ENCODE measurements at regions not wholly inside any gene's neighbourhood (a gene's known extent, or its start where the extent isn't known, plus 50 kb on each side); places are given as distances from the start of the nearest gene placed in this dataset.
"Not testable (repeated sequence)": the region's sequence is repeated elsewhere in the genome, so short reads cannot be mapped to it uniquely, and the experiment has no call there.

- no peaks in the 10 kb centered on the region for H3K36me3 Mint-ChIP-seq (ENCODE audit: insufficient read depth)
- H3K27me3 Mint-ChIP-seq, result no peaks in the 10 kb centered on the region
- DNase-seq (ENCODE audit: low spot score in 2 of 2) (no peak), ATAC-seq (replicated peaks; ENCODE audit: extremely low read depth, poor library complexity, severe bottlenecking) (no peak)
- no peak overlapping the region for H3K27ac Mint-ChIP-seq (ENCODE audit: low read depth)
- no peak overlapping the region for H3K4me3 Mint-ChIP-seq
- peaks cover 6% of the 10 kb centered on the region for H3K9me3 Mint-ChIP-seq
- no peaks in the 10 kb centered on the region for H3K4me1 Mint-ChIP-seq
These were observed 510.4 kb upstream of the PTBP2 start for GRCh38 chr1:96211202-96211601.

- peaks cover 14% of the 10 kb centered on the region for H3K9me3 Mint-ChIP-seq
- no peaks in the 10 kb centered on the region for H3K4me1 Mint-ChIP-seq
- no peaks in the 10 kb centered on the region for H3K27me3 Mint-ChIP-seq
- H3K36me3 Mint-ChIP-seq (ENCODE audit: insufficient read depth), result no peaks in the 10 kb centered on the region
- ATAC-seq (replicated peaks; ENCODE audit: extremely low read depth, poor library complexity, severe bottlenecking), result no peak
- no peak overlapping the region for H3K4me3 Mint-ChIP-seq
- H3K27ac Mint-ChIP-seq (ENCODE audit: low read depth), result no peak overlapping the region
- DNase-seq (ENCODE audit: low spot score in 2 of 2), result no peak
These were observed 506.6 kb upstream of the PTBP2 start for GRCh38 chr1:96214982-96215381.

DNA sequence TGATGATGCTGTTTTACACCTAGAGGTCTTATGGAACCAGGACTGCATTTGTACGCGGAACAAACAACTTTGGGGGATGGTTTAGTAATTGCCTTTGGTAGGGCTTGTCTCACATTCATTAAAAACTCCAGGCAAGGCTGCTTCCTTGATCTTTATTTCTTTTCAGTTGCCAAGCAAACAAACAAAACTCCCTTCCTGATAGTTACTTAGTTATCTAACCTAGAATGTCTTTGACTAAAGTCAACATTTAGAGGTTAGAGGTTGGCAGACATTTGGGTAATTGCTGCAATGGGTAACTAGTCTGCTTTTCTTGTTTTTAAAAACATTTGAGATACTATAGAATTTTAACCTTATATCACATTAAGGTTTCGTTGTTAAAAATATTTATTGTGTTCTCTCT, 500.9 kb upstream of the PTBP2 start:
- Mint-ChIP-seq H3K4me1 (no peaks in the 10 kb centered on the region), H3K4me3 (no peak overlapping the region), H3K27me3 (no peaks in the 10 kb centered on the region), H3K9me3 (peaks cover 17% of the 10 kb centered on the region), H3K36me3 (ENCODE audit: insufficient read depth) (no peaks in the 10 kb centered on the region), H3K27ac (ENCODE audit: low read depth) (no peak overlapping the region)
- DNase-seq (ENCODE audit: low spot score in 2 of 2), result no peak
- ATAC-seq (replicated peaks; ENCODE audit: extremely low read depth, poor library complexity, severe bottlenecking), result no peak

DNA sequence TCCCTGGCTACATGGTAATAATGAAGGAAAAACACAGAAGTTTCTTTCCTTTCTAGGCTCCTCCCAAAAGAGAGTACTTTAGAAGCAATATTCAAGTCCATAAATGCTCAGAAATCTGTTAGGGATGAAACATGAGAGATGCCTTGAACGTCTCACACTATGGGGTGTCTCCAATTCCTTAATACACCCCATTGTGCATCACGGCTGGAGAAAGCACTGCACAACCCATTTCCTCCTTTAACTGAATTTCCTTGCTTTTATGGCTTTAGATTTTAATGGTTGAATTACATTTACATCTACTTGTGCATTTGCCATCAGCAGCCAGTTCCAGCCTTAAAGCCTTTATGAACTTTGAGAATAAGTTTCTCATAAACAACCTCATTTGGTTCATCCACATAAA, 498.9 kb upstream of the PTBP2 start:
- Mint-ChIP-seq H3K9me3 (peaks cover 7% of the 10 kb centered on the region), H3K4me3 (no peak overlapping the region), H3K36me3 (ENCODE audit: insufficient read depth) (no peaks in the 10 kb centered on the region), H3K27ac (ENCODE audit: low read depth) (no peak overlapping the region), H3K27me3 (no peaks in the 10 kb centered on the region), H3K4me1 (no peaks in the 10 kb centered on the region)
- ATAC-seq (replicated peaks; ENCODE audit: extremely low read depth, poor library complexity, severe bottlenecking) (no peak), DNase-seq (ENCODE audit: low spot score in 2 of 2) (no peak)

DNA sequence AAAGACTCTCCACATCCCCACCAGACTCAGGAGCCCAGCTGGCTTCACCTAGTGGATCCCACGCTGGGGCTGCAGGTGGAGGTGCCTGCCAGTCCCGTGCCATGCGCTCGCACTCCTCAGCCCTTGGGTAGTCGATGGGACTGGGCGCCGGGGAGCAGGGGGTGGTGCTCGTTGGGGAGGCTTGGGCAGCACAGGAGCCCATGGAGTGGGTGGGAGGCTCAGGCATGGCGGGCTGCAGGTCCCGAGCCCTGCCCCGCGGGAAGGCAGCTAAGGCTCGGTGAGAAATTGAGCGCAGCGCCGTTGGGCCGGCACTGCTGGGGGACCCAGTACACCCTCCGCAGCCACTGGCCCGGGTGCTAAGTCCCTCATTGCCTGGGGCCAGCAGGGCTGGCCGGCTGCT, 497.4 kb upstream of the PTBP2 start:
- not testable (repeated sequence) for H3K9me3 Mint-ChIP-seq; H3K4me3 Mint-ChIP-seq; DNase-seq (ENCODE audit: low spot score in 2 of 2); H3K27me3 Mint-ChIP-seq; H3K36me3 Mint-ChIP-seq (ENCODE audit: insufficient read depth); ATAC-seq (replicated peaks; ENCODE audit: extremely low read depth, poor library complexity, severe bottlenecking); H3K27ac Mint-ChIP-seq (ENCODE audit: low read depth); H3K4me1 Mint-ChIP-seq

DNA sequence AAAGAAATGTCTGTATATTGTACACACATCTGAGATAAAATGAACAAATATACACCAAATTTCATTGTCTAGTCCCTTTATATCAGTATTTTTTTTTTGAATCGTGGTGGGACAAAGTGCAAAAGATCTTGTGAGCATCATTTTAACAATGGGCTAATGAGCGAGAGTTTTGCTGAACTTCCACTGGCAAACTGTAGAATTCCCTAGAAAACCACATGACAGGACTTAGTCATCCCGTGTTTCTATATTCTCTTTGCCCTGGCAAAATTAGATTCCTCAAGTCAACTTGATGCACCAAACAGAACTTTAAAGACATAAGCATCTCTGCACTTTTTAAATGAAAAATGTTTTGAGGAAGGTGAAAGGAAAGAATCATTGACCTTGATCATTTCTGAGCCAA, 488.2 kb upstream of the PTBP2 start:
- ATAC-seq (replicated peaks; ENCODE audit: extremely low read depth, poor library complexity, severe bottlenecking), result no peak

GRCh38 chr1:96234299-96234698, 487.3 kb upstream of the PTBP2 start:
- H3K36me3 Mint-ChIP-seq (ENCODE audit: insufficient read depth), result no peaks in the 10 kb centered on the region
- no peak for ATAC-seq (replicated peaks; ENCODE audit: extremely low read depth, poor library complexity, severe bottlenecking)
- no peak overlapping the region for H3K4me3 Mint-ChIP-seq
- no peaks in the 10 kb centered on the region for H3K9me3 Mint-ChIP-seq
- H3K27me3 Mint-ChIP-seq, result no peaks in the 10 kb centered on the region
- no peak overlapping the region for H3K27ac Mint-ChIP-seq (ENCODE audit: low read depth)
- no peaks in the 10 kb centered on the region for H3K4me1 Mint-ChIP-seq
- no peak for DNase-seq (ENCODE audit: low spot score in 2 of 2)

More for the DNA sequence above, 488.2 kb upstream of the PTBP2 start:
- no peak overlapping the region for H3K27ac Mint-ChIP-seq (ENCODE audit: low read depth)
- H3K36me3 Mint-ChIP-seq (ENCODE audit: insufficient read depth), result no peaks in the 10 kb centered on the region
- no peak overlapping the region for H3K4me3 Mint-ChIP-seq
- no peaks in the 10 kb centered on the region for H3K27me3 Mint-ChIP-seq
- no peaks in the 10 kb centered on the region for H3K9me3 Mint-ChIP-seq
- H3K4me1 Mint-ChIP-seq, result no peaks in the 10 kb centered on the region
- no peak for DNase-seq (ENCODE audit: low spot score in 2 of 2)

GRCh38 chr1:96236156-96236739, 485.3 kb upstream of the PTBP2 start:
- DNase-seq (ENCODE audit: low spot score in 2 of 2) (no peak), ATAC-seq (replicated peaks; ENCODE audit: extremely low read depth, poor library complexity, severe bottlenecking) (no peak)
- no peaks in the 10 kb centered on the region for H3K27me3 Mint-ChIP-seq
- H3K4me1 Mint-ChIP-seq, result no peaks in the 10 kb centered on the region
- H3K27ac Mint-ChIP-seq (ENCODE audit: low read depth), result no peak overlapping the region
- H3K36me3 Mint-ChIP-seq (ENCODE audit: insufficient read depth), result no peaks in the 10 kb centered on the region
- H3K4me3 Mint-ChIP-seq, result no peak overlapping the region
- no peaks in the 10 kb centered on the region for H3K9me3 Mint-ChIP-seq

DNA sequence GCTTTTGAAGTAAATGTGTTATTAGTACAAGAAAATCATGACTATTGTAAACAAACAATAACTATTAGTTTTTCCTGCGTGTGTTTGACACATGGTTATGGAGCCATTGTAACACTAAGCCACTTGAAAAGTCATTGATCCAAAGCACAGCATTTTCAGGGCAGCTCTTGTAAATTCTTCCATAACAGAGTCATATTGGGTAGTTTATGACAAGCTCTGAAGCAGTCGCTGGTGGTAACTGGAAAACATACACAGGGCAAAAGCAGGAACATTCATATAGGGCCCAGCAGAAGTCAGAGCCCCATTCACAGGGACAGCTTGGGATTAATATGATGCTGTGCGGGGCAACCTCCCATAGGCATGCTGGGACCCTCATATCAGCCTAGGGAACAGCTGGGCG, 483.2 kb upstream of the PTBP2 start:
- Mint-ChIP-seq H3K4me1 (no peaks in the 10 kb centered on the region), H3K27me3 (no peaks in the 10 kb centered on the region), H3K4me3 (no peak overlapping the region), H3K9me3 (no peaks in the 10 kb centered on the region), H3K27ac (ENCODE audit: low read depth) (no peak overlapping the region), H3K36me3 (ENCODE audit: insufficient read depth) (no peaks in the 10 kb centered on the region)
- ATAC-seq (replicated peaks; ENCODE audit: extremely low read depth, poor library complexity, severe bottlenecking) (no peak), DNase-seq (ENCODE audit: low spot score in 2 of 2) (no peak)

- DNase-seq (ENCODE audit: low spot score in 2 of 2) (no peak), ATAC-seq (replicated peaks; ENCODE audit: extremely low read depth, poor library complexity, severe bottlenecking) (no peak)
- Mint-ChIP-seq H3K4me3 (no peak overlapping the region), H3K9me3 (no peaks in the 10 kb centered on the region), H3K36me3 (ENCODE audit: insufficient read depth) (no peaks in the 10 kb centered on the region), H3K27ac (ENCODE audit: low read depth) (no peak overlapping the region), H3K27me3 (no peaks in the 10 kb centered on the region), H3K4me1 (no peaks in the 10 kb centered on the region)
These were observed 481.1 kb upstream of the PTBP2 start for GRCh38 chr1:96240438-96240837.

GRCh38 chr1:96253246-96254035, 468.1 kb upstream of the PTBP2 start:
- Mint-ChIP-seq H3K27me3 (no peaks in the 10 kb centered on the region), H3K9me3 (peaks cover 22% of the 10 kb centered on the region), H3K4me1 (no peaks in the 10 kb centered on the region), H3K36me3 (ENCODE audit: insufficient read depth) (no peaks in the 10 kb centered on the region), H3K4me3 (no peak overlapping the region), H3K27ac (ENCODE audit: low read depth) (no peak overlapping the region)
- ATAC-seq (replicated peaks; ENCODE audit: extremely low read depth, poor library complexity, severe bottlenecking) (no peak), DNase-seq (ENCODE audit: low spot score in 2 of 2) (no peak)

DNA sequence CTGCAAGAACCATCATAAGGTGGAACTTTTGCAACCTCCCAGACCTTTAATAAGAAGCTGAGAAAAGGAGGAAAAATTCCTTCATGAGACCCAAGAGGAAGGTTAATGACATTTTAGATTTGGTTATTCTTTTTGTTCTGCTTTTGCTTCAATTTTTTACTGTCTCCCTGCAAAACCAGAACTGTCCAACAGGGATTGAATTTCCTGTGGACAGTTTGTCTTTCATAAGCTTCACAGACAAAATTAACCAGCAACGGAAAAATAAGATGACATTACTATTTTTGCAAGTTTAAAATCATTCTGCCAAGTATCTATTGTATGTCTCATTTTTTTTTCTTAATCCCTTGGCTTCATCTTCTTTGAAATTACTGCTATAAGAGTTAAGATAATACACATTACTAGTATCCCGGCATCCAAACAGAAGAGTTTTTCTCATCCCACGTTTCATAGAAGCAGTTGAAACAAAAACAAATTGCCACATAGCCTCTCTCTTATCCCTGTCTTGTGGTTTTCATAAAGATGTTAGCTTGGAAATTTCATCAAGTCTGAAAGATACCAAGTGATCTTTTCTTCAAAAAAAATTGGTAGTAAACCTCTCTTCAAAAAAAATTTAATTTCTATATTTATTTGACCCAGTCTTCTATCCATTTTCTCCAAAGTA, 465.3 kb upstream of the PTBP2 start:
- Mint-ChIP-seq H3K4me1 (no peaks in the 10 kb centered on the region), H3K36me3 (ENCODE audit: insufficient read depth) (no peaks in the 10 kb centered on the region), H3K27me3 (no peaks in the 10 kb centered on the region), H3K9me3 (peaks cover 30% of the 10 kb centered on the region), H3K4me3 (no peak overlapping the region), H3K27ac (ENCODE audit: low read depth) (no peak overlapping the region)
- DNase-seq (ENCODE audit: low spot score in 2 of 2) (no peak), ATAC-seq (replicated peaks; ENCODE audit: extremely low read depth, poor library complexity, severe bottlenecking) (no peak)

- no peaks in the 10 kb centered on the region for H3K36me3 Mint-ChIP-seq (ENCODE audit: insufficient read depth)
- peaks cover 24% of the 10 kb centered on the region for H3K9me3 Mint-ChIP-seq
- H3K27ac Mint-ChIP-seq (ENCODE audit: low read depth), result no peak overlapping the region
- ATAC-seq (replicated peaks; ENCODE audit: extremely low read depth, poor library complexity, severe bottlenecking) (no peak), DNase-seq (ENCODE audit: low spot score in 2 of 2) (no peak)
- H3K27me3 Mint-ChIP-seq, result no peaks in the 10 kb centered on the region
- no peaks in the 10 kb centered on the region for H3K4me1 Mint-ChIP-seq
- no peak overlapping the region for H3K4me3 Mint-ChIP-seq
These were observed 462.2 kb upstream of the PTBP2 start for GRCh38 chr1:96259399-96259798.
